Osteoblast (primary cell): ENCODE measurements at regions not wholly inside any gene's neighbourhood (a gene's known extent, or its start where the extent isn't known, plus 50 kb on each side); places are given as distances from the start of the nearest gene placed in this dataset.

Experiments used
- DNase-seq: peaks from one replicate; pipeline ENCODE4 v3.0.0; 2011; ENCODE audit warnings: low spot score, mixed read lengths; ENCODE audit not compliant: insufficient read length; ENCODE audit errors: missing footprints
- H2AFZ ChIP-seq: 2 replicates; pipeline ENCODE4 v1.6.0; 2011; ENCODE audit warnings: mild to moderate bottlenecking, low read length
- H3K27ac ChIP-seq: 2 replicates; pipeline ENCODE4 v1.5.1; 2011; ENCODE audit warnings: mild to moderate bottlenecking, low read depth, low read length, moderate library complexity
- H3K27me3 ChIP-seq: 2 replicates; pipeline ENCODE4 v1.6.0; 2012; ENCODE audit warnings: mild to moderate bottlenecking, control low read depth, inconsistent platforms, low read length, moderate library complexity; ENCODE audit not compliant: insufficient read depth
- H3K36me3 ChIP-seq: 2 replicates; pipeline ENCODE4 v1.5.1; 2011; ENCODE audit warnings: mild to moderate bottlenecking, low read length, control low read depth, moderate library complexity; ENCODE audit not compliant: insufficient read depth
- H3K4me1 ChIP-seq: 2 replicates; pipeline ENCODE4 v1.5.1; 2011; ENCODE audit warnings: mild to moderate bottlenecking, low read length, control low read depth, moderate library complexity; ENCODE audit not compliant: insufficient read depth
- H3K4me2 ChIP-seq: 2 replicates; pipeline ENCODE4 v1.6.0; 2011; ENCODE audit warnings: mild to moderate bottlenecking, low read length; ENCODE audit not compliant: insufficient read depth
- H3K4me3 ChIP-seq: fragments of 200-600 bp; sonication (generic); 3 replicates; pipeline ENCODE4 v1.5.1; 2012; ENCODE audit warnings: mild to moderate bottlenecking, low read length, inconsistent platforms; ENCODE audit not compliant: insufficient read depth
- H3K79me2 ChIP-seq: 2 replicates; pipeline ENCODE4 v1.6.0; 2012; ENCODE audit warnings: mild to moderate bottlenecking, low read length, control low read depth, inconsistent platforms; ENCODE audit not compliant: insufficient read depth
- H3K9me3 ChIP-seq: 2 replicates; pipeline ENCODE4 v1.5.1; 2011; ENCODE audit warnings: low read depth, low read length, control low read depth
- H4K20me1 ChIP-seq: 2 replicates; pipeline ENCODE4 v1.6.0; 2012; ENCODE audit warnings: mild to moderate bottlenecking, low read length, control low read depth; ENCODE audit not compliant: insufficient read depth
- CTCF ChIP-seq: IDR thresholded peaks from 2 replicates; pipeline ENCODE4 v1.5.1; 2011; ENCODE audit warnings: mild to moderate bottlenecking, low read depth, low read length, moderate library complexity; ENCODE audit errors: extremely low read depth

DNA sequence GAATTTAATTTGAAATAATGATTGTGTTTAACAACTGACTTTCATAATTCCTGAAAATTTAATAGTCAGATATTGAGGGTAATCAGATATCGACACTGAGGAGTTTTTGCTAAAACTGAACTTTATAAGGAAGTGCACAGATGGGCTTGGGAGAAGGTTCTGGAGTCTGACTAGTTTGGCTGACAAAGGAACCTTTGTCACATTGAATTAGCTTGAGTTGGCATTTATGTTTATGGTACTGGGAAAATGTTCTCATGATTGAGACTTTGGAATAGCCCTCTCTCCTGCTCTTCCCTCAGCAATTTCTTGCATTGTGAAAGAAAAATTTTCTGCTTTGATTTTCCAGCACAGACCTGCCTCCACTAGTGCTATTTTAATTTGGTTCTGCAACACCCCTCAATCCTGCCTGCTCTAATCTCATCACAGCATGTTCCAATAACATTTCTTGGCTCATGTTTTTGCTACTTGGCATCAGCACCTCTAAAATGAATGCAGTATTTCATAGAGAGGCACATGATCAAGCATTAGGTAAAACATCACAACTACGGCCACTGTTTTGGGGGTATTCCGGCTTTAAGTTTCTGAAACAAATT lies 133.9 kb upstream of the FSHR start:
- Histone ChIP-seq H4K20me1 (no peaks in the 10 kb centered on the region), H3K9me3 (no peaks in the 10 kb centered on the region), H3K27me3 (no peaks in the 10 kb centered on the region), H3K4me3 (no peak overlapping the region), H3K27ac (no peak overlapping the region), H3K79me2 (no peaks in the 10 kb centered on the region), H2AFZ (no peak overlapping the region), H3K4me2 (no peak overlapping the region), H3K36me3 (no peaks in the 10 kb centered on the region), H3K4me1 (no peaks in the 10 kb centered on the region)
- no peak for TF ChIP-seq CTCF
- DNase-seq: no peak

GRCh38 chr2:49286726-49287125 lies 132.4 kb upstream of the FSHR start:
- H3K79me2 ChIP-seq: no peaks in the 10 kb centered on the region
- H3K27me3 ChIP-seq: no peaks in the 10 kb centered on the region
- no peaks in the 10 kb centered on the region for H4K20me1 ChIP-seq
- no peak overlapping the region for H3K27ac ChIP-seq
- no peak overlapping the region for H3K4me3 ChIP-seq
- no peak overlapping the region for H3K4me2 ChIP-seq
- no peak for DNase-seq
- H3K9me3 ChIP-seq: no peaks in the 10 kb centered on the region
- TF ChIP-seq CTCF: no peak
- H3K4me1 ChIP-seq: no peaks in the 10 kb centered on the region
- no peak overlapping the region for H2AFZ ChIP-seq
- H3K36me3 ChIP-seq: no peaks in the 10 kb centered on the region

DNA sequence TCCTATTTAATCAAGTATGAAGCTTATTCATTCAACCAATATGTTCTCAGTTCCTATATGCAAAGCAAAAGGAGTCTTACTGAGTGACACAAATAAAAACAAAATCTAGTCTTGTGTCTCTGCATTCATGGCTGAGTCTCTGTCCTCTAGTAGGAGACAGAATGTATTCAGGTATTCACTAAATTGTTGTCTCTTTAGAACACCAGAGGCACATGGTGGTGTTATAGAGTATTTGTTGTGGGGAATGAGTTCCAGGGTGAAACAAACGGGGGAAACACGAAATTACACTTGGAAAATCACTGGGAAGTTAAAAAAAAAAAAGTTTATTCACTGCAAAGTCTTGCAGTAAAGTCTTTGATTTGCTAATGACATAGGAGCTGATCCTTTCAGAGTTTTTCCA lies 131.7 kb upstream of the FSHR start:
- Histone ChIP-seq H3K9me3 (no peaks in the 10 kb centered on the region), H3K79me2 (no peaks in the 10 kb centered on the region), H3K36me3 (no peaks in the 10 kb centered on the region), H3K4me3 (no peak overlapping the region), H3K4me2 (no peak overlapping the region), H3K4me1 (no peaks in the 10 kb centered on the region), H4K20me1 (no peaks in the 10 kb centered on the region), H3K27me3 (no peaks in the 10 kb centered on the region), H3K27ac (no peak overlapping the region), H2AFZ (no peak overlapping the region)
- no peak for DNase-seq
- no peak for TF ChIP-seq CTCF

- Histone ChIP-seq H3K79me2 (no peaks in the 10 kb centered on the region), H3K9me3 (no peaks in the 10 kb centered on the region), H3K27me3 (no peaks in the 10 kb centered on the region), H3K4me3 (no peak overlapping the region), H3K36me3 (no peaks in the 10 kb centered on the region), H3K4me1 (no peaks in the 10 kb centered on the region), H3K27ac (no peak overlapping the region), H2AFZ (no peak overlapping the region), H3K4me2 (no peak overlapping the region), H4K20me1 (no peaks in the 10 kb centered on the region)
- no peak for TF ChIP-seq CTCF
- DNase-seq: no peak
These were observed 124.2 kb upstream of the FSHR start for GRCh38 chr2:49278561-49278960.
